ENCODE measurements at regions not wholly inside any gene's neighbourhood (a gene's known extent, or its start where the extent isn't known, plus 50 kb on each side); places are given as distances from the start of the nearest gene placed in this dataset.

DNA sequence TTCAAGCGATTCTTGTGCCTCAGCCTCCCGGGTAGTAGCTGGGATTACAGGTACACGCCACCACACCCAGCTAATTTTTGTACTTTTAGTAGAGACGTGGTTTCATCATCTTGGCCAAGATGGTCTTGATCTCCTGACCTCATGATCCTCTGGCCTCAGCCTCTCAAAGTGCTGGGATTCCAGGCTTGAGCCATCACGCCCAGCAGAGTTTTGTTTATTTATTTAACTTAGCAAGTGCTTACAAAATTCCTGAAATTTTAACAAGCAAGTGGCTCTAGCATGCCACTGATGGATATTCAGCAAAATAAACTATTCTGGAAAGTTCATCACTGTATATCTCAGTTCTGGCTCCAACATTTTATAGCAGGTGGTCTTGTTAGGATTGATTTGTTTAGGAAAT lies 585.9 kb downstream of the OTOL1 start:
- Histone ChIP-seq H2AK5ac (ENCODE audit: insufficient read length, low read length) (no peak overlapping the region), H3K56ac (ENCODE audit: insufficient read length, low read depth, low read length) (no peak overlapping the region), H2BK12ac (ENCODE audit: insufficient read length, low read depth, low read length) (no peak overlapping the region), H3K27me3 (ENCODE audit: insufficient read depth, low read length) (no peaks in the 10 kb centered on the region), H2BK15ac (ENCODE audit: low read depth, low read length) (no peak overlapping the region), H3K4me1 (ENCODE audit: insufficient read depth, low read length) (no peaks in the 10 kb centered on the region), H3K79me2 (ENCODE audit: insufficient read depth, low read length) (no peaks in the 10 kb centered on the region), H3K14ac (ENCODE audit: insufficient read depth, low read length) (no peak overlapping the region), H4K91ac (ENCODE audit: insufficient read length, low read depth, low read length) (no peak overlapping the region), H2AFZ (ENCODE audit: low read length) (no peak overlapping the region), H2BK20ac (ENCODE audit: low read depth, low read length, poor library complexity, severe bottlenecking) (no peak overlapping the region), H3K9me3 (ENCODE audit: control insufficient read depth, low read depth, low read length) (no peaks in the 10 kb centered on the region), H3K4ac (ENCODE audit: low read depth, low read length) (no peak overlapping the region), H3K18ac (ENCODE audit: insufficient read length, low read depth, low read length) (no peak overlapping the region), H3K4me2 (ENCODE audit: insufficient read depth, insufficient read length, low read length) (no peak overlapping the region), H2BK120ac (ENCODE audit: low read depth, low read length, poor library complexity, severe bottlenecking) (no peak overlapping the region), H3T11ph (ENCODE audit: low read length) (no peak overlapping the region), H2BK5ac (ENCODE audit: insufficient read length, low read length) (no peak overlapping the region), H3K27ac (ENCODE audit: insufficient read length, low read depth, low read length) (no peak overlapping the region), H4K8ac (replicated peaks; ENCODE audit: insufficient read length, low read depth, low read length) (no peak overlapping the region), H3K79me1 (ENCODE audit: insufficient read depth, low read depth, low read length, poor library complexity, severe bottlenecking) (no peaks in the 10 kb centered on the region), H4K20me1 (ENCODE audit: control insufficient read depth, insufficient read depth, insufficient read length) (no peaks in the 10 kb centered on the region), H4K5ac (ENCODE audit: insufficient read length, low read depth, low read length) (no peak overlapping the region), H3K23ac (ENCODE audit: insufficient read length, low read depth, low read length) (no peak overlapping the region), H3K23me2 (ENCODE audit: insufficient read length, low read depth, low read length, poor library complexity, severe bottlenecking) (no peaks in the 10 kb centered on the region), H3K9ac (ENCODE audit: extremely low read depth, insufficient read length, low read length) (no peak overlapping the region)
- Mint-ChIP-seq H3K27ac (no peak overlapping the region), H3K27me3 (ENCODE audit: low read depth) (no peaks in the 10 kb centered on the region), H3K4me1 (no peaks in the 10 kb centered on the region), H3K36me3 (ENCODE audit: insufficient read depth in 1 of 3, low read depth in 3 of 3) (no peaks in the 10 kb centered on the region), H3K4me3 (no peak overlapping the region), H3K9me3 (no peaks in the 10 kb centered on the region)
- no CpG with 5 or more reads among the region's 5 CpGs for WGBS (ENCODE audit: extremely low coverage, insufficient read length, low lambda C conversion rate)
- DNase-seq = no peak
- TF ChIP-seq, protein P1, sequence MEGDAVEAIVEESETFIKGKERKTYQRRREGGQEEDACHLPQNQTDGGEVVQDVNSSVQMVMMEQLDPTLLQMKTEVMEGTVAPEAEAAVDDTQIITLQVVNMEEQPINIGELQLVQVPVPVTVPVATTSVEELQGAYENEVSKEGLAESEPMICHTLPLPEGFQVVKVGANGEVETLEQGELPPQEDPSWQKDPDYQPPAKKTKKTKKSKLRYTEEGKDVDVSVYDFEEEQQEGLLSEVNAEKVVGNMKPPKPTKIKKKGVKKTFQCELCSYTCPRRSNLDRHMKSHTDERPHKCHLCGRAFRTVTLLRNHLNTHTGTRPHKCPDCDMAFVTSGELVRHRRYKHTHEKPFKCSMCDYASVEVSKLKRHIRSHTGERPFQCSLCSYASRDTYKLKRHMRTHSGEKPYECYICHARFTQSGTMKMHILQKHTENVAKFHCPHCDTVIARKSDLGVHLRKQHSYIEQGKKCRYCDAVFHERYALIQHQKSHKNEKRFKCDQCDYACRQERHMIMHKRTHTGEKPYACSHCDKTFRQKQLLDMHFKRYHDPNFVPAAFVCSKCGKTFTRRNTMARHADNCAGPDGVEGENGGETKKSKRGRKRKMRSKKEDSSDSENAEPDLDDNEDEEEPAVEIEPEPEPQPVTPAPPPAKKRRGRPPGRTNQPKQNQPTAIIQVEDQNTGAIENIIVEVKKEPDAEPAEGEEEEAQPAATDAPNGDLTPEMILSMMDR (conservative IDR thresholded peaks at IDR 0.05) = no peak

All from H9 (cell line).